ENCODE measurements at regions not wholly inside any gene's neighbourhood (a gene's known extent, or its start where the extent isn't known, plus 50 kb on each side); places are given as distances from the start of the nearest gene placed in this dataset.

DNA sequence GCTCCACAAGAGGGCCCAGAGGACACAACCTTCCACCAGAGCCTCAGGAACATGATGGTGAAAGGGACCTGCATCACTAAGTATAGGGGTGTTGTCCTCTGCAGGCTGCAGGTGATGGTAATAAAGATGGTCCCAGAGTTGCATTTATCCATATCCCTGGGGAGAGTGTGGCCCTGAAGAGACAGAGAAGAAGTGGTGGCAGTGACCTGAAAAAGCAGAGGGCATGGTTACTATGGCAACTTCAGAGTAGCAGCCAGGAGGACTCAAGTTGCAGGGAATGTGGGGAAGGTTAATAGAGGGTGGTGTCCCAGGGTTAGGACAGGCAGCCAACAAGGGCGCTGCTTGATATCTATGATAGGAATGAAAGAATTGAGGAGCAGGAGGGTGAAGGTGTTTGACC is 57.1 kb downstream of the HLA-A start:
- DNase-seq: no peak

DNA sequence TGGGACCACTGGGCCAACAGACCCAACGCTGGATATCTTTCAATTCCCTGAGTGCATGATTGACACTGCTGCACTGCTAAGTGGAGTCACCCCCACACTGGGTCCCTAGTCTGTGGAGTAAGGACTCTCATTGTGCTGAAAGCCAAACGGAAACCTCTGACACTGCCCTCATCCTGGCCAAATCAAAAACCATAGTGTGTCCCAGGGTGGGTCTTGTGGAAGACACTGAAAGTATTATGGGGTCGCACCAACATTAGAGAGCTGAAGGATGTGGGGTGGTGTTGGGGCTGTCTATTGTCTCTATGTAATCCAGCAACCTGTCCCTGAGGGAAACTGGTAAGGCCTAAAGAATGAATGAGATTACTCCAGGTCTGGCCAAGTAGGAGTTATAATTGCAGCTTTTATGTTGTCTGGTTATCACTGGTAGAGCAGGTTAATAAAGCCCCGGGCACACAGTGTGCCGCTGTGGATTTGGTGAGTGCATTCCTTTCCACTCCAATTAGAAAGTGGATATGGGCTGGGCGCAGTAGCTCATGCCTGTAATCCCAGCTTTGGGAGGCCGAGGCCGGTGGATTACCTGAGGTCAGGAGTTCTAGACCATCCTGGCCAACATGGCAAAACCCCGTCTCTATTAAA is 57.9 kb downstream of the HLA-A start:
- no peak for DNase-seq

DNA sequence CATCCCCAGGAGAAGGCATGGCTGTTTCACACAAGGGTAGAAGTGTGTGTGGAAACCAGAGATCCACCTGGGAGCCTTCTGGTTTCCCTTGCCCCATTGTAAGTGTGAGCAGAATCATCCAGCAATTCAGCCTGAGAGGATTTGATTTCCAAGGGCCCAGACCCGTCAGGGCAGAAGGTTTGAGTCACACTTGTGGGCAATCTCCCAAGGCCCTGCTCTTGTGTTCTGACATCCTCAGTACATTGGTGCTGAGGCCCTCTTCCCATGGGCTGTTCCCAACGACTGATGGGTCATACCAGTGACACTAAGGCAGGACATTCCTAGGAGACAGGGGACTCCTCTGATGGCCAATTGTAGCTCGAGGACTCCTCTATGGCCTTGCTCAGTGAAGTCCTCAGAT is 58.2 kb upstream of the POLR1H start:
- DNase-seq: no peak

DNA sequence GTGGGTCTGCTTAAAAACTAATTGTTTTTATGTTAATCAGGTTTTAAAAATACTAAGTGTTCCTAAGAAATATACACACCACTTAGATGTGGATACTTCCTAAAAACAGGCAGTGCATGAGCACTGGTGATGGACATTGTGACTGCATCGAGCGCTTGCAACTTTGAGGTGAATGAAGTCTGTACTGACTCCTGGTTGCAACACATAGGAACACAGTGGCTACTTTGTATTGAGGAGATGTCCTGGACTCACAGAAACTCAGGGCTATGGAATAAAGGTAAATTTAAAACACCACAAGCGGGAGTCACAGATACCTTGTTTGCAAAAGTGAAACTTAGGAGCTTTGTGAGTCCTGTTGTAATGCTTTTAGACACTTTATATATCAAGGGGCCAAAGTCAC is 55.6 kb upstream of the POLR1H start:
- no peak for DNase-seq

DNA sequence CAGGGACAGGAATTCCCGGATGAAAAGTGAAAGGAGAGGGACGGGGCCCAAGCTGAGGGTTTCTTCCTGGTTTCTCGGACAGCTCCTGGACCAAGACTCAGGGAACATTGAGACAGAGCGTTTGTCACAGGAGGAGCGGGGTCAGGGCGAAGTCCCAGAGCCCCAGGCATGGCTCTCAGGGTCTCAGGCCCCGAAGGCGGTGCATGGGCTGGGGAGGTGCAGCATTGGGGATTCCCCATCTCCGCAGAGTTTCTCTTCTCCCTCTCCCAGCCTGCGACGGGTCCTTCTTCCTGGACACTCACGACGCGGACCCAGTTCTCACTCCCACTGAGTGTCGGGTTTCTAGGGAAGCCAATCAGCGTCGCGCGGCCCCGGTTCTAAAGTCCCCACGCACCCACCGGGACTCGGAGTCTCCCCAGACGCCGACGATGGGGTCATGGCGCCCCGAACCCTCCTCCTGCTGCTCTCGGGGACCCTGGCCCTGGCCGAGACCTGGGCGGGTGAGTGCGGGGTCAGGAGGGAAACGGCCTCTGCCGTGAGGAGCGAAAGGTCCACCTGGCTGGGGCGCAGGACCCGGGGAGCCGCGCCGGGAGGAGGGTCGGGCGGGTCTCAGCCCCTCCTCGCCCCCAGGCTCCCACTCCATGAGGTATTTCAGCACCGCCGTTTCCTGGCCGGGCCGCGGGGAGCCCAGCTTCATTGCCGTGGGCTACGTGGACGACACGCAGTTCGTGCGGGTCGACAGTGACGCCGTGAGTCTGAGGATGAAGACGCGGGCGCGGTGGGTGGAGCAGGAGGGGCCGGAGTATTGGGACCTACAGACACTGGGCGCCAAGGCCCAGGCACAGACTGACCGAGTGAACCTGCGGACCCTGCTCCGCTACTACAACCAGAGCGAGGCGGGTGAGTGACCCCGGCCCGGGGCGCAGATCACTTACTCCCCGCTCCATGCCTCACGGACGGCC is 54.6 kb upstream of the POLR1H start:
- DNase-seq: peak; percentile 30 to 37

DNA sequence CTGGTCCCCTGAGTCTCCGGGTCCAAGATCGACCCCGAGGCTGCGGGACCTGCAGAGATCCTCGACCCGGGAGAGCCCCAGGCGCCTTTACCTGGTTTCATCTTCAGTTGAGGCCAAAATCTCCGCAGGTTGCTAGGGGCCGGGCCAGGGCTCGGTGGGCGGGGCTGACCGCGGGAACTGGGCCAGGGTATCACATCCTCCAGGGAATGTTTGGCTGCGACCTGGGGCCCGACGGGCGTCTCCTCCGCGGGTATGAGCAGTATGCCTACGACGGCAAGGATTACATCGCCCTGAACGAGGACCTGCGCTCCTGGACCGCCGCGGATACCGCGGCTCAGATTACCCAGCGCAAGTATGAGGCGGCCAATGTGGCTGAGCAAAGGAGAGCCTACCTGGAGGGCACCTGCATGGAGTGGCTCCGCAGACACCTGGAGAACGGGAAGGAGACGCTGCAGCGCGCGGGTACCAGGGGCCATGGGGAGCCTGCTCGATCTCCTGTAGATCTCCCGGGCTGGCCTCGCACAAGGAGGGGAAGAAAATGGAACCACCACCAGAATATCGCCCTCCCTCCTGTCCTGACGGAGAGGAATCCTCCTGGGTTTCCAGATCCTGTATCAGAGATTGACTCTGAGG is 53.8 kb upstream of the POLR1H start:
- DNase-seq: peak; percentile 22 to 28

DNA sequence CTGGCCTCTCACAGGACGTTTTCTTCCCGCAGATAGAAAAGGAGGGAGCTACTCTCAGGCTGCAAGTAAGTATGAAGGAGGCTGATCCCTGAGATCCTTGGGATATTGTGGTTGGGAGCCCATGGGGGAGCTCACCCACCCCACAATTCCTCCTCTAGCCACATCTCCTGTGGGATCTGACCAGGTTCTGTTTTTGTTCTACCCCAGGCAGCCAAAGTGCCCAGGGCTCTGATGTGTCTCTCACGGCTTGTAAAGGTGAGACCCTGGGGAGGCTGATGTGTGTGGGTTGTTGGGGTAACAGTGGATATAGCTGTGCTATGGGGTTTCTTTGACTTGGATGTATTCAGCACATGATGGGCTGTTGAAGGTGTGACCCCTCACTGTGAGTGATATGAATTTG is 52.0 kb upstream of the POLR1H start:
- DNase-seq: no peak
